GM19328 (cell line): ENCODE measurements at regions not wholly inside any gene's neighbourhood (a gene's known extent, or its start where the extent isn't known, plus 50 kb on each side); places are given as distances from the start of the nearest gene placed in this dataset.
A peak's percentile ranks its signal among the peaks of the same experiment; 100 is the strongest.
"Not testable (repeated sequence)": the region's sequence is repeated elsewhere in the genome, so short reads cannot be mapped to it uniquely, and the experiment has no call there.

Experiments used
- ATAC-seq: cut with Tn5 transposase; IDR thresholded peaks from one replicate; pipeline ENCODE4 v1.9.1; 2021; ENCODE audit warnings: mild to moderate bottlenecking, moderate library complexity; ENCODE audit not compliant: unreplicated experiment

- not testable (repeated sequence) for ATAC-seq
These were observed 875.0 kb downstream of the LRFN5 start for GRCh38 chr14:42481714-42482113.

GRCh38 chr14:42480255-42480654 is 873.6 kb downstream of the LRFN5 start:
- ATAC-seq, result no peak

DNA sequence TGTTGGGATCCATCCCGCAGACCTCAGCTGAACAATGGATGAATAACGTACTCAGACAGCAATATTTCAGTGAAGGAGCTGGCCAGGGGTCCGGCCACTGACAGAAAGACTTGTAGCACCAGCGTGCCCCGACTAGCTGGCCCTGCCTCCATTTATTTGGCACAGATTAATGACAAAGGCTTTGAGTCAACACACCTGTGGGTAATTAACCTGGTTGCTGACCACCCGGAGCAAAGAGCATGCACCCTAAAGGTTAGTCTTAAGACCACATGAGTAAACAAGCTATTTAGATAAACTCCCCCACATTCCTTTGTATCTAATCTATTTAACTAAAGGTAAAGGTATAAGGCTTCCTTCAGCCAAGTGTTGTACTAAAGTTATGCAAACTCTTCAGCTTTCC is 868.6 kb downstream of the LRFN5 start:
- no peak for ATAC-seq

DNA sequence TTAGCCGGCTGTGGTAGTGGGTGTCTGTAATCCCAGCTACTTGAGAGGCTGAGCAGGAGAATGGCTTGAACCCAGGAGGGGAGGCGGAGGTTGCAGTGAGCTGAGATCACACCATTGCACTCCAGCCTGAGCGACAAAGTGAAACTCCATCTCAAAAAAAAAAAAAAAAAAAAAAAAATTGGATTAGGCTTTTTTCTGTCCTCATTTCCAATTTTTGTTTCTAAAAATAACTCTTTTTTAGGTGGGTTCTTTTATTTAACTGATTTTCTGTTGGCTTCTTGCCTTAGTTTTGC is 863.7 kb downstream of the LRFN5 start:
- no peak for ATAC-seq

DNA sequence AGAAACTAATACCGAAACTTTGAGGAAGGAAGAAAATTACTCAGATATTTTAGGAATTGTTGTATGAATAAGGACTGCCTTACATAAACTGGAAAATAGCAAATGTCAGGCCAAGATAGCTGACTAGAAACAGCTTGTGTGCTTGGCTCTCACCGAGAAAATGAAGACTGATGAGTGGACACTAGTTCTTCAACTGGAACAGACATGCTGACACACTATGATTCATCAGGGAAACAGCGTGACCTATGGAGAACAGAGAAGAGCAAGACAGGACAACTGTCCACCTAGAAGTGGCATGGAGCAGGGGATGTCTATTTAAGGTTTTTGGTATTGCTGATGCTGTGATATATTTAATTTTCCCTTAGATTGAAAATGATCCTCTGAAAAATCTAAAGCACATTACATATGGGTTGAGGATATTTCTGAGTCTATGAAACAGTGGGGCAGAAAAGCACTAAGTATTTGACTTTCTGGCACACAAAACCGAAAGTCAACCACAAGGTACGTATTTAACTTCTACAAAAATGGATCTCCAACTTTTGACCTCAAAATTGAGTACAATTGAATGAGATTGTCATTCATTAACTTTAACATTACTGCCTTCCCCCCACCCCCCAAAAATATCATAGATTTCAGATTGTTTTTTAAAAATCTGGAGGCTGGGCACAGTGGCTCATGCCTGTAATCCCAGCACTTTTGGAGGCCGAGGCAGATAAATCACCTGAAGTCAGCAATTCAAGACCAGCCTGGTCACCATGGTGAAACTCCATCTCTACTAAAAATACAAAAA is 863.2 kb downstream of the LRFN5 start:
- ATAC-seq, result no peak

- ATAC-seq, result no peak
These were observed 854.0 kb downstream of the LRFN5 start for GRCh38 chr14:42460673-42461072.

- ATAC-seq, result no peak
These were observed 852.6 kb downstream of the LRFN5 start for GRCh38 chr14:42459171-42459685.

DNA sequence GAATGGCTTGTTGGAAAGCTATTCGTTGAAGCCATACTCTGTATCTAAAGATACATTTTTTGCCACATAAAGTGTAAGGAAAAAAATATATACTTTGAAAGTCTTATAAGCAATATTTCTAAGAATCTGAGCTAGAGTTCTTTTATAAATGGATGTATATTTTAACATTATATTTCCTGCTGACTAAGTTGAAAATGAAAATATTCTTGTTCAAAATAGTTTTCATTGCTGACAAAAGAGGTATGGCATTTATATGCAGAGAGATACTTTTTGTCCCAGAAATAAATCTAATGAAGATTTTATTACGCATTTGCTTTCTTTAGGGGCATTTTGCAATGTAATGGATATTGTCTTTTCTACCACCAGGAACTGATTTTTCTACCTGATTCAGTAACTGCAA is 834.9 kb downstream of the LRFN5 start:
- ATAC-seq, result no peak

- no peak for ATAC-seq
These were observed 831.1 kb downstream of the LRFN5 start for GRCh38 chr14:42437809-42438208.

GRCh38 chr14:42429401-42429800 is 822.7 kb downstream of the LRFN5 start:
- ATAC-seq, result no peak

GRCh38 chr14:42428996-42429395 is 822.3 kb downstream of the LRFN5 start:
- peak; percentile 97 for ATAC-seq

DNA sequence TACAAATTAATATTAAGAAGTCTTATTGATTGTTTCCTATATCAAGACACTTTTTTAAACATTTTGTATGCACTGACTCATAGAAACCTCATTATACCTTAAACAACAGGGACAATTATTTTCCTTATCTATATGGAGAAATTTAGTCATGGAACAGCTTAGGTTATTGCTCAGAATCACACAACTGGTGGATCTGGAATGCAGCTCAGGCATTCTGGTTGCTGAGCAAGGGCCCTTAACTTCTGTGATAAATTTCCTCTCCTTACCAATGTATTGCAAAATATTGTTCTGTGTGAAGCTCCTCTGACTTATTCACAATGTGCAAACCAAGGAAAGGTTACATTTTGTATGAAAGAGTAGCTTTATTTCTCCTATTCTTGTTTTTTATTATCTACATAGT is 817.8 kb downstream of the LRFN5 start:
- ATAC-seq, result no peak

- ATAC-seq, result no peak
These were observed 814.9 kb downstream of the LRFN5 start for GRCh38 chr14:42421377-42422078.

DNA sequence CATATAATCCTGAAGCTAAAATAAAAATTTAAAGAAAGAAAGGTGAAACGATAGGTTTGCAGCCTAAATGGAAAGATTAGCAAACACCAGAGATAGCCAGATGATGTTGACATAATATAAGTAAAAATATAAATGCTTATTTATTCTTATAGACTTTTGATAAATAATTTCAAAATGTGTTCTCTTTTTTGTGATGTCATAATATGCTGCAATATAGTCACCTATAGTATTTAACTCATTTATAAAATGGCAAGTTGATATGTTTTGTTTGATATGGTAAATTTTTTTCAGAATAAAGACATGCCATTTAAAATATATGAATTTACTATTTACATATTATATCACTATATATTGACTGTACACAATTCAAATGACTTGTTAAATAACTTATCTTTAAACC is 813.4 kb downstream of the LRFN5 start:
- no peak for ATAC-seq

GRCh38 chr14:42407153-42407552 is 800.5 kb downstream of the LRFN5 start:
- no peak for ATAC-seq

GRCh38 chr14:42391146-42391834 is 784.6 kb downstream of the LRFN5 start:
- no peak for ATAC-seq

- no peak for ATAC-seq
These were observed 772.2 kb downstream of the LRFN5 start for GRCh38 chr14:42378880-42379279.

DNA sequence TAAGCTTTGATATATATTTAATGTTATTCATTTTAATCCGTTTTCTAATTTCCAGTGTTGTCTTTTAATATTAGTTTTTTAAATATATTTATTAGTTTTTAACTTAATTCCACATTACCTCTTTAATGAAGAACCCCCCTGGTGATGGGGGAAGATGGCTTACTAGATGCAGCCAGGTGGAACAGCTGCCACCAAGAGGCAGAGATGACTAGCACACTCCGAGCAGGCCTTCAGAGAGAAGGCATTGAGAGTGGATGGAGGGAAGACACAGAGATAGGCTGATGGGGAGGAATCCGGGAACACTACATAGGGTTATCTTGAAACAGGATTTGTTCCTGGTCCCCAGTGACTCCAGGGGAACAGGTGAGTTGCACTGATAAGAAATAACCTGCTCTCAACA is 771.6 kb downstream of the LRFN5 start:
- ATAC-seq, result no peak

- ATAC-seq, result no peak
These were observed 767.7 kb downstream of the LRFN5 start for GRCh38 chr14:42374332-42374731.

GRCh38 chr14:42370056-42370455 is 763.4 kb downstream of the LRFN5 start:
- no peak for ATAC-seq

DNA sequence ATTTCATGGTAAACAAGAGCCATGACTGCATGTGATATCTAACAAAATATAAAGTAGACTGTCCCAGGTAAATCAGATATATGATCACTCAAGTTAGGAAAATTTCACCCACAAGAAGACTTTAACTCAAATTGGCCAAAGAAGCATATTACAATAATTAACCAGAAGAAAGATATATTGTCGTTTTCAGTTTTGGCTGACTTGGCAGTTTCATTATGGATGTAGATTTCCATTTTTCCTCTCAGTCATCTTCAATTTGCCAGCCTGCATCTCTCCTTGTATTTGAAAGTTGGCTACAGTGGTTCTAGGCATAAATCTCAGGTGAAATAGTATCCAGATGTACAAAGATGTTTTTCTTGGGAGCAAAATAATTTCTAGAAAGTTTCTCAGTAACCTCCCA is 761.6 kb downstream of the LRFN5 start:
- ATAC-seq, result no peak

DNA sequence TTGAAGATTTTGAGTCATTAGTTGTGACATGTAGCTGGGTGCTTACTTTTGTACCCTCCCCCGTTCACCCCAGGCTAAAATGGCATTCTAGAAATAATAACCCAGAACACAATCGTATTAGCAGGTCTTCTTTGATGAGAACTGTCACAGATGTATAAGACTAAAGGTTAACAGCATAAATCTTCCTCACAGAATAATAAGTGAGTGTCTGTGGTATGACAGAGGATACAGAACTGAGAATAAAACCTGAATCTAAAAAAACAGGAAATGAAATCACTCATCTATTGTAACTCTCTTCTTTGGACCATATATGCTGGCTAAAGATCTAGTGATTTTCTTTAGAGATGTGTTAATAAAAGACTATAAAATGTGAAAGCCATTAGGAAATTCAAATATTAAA is 746.6 kb downstream of the LRFN5 start:
- ATAC-seq, result peak; percentile 57
